ENCODE measurements at regions not wholly inside any gene's neighbourhood (a gene's known extent, or its start where the extent isn't known, plus 50 kb on each side); places are given as distances from the start of the nearest gene placed in this dataset.
"Not testable (repeated sequence)": the region's sequence is repeated elsewhere in the genome, so short reads cannot be mapped to it uniquely, and the experiment has no call there.

DNA sequence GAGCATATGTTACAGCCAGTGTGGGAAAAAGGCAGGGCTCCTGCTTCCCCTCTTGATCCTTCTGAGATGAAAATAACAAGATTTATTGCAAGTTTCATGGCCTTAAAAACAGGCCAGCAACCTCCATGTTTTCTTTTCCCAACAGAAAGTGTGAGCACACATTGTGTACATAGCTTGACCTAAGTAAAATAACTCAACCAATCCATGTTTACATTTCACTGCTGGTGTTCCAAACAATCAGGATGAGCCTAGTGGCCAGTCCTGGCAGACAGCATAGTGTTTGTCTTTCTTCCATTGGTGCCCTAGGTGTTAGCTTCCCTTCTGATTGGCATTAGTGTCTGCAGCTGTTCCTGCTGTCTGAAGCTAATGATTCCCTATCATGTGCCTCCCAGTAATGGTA, 847.7 kb downstream of the EPHA3 start:
- no peak for TF ChIP-seq OSR1 (CRISPR knock-in tag; IDR thresholded peaks at IDR 0.05)
- no peak for TF ChIP-seq ZFP30 (CRISPR knock-in tag; IDR thresholded peaks at IDR 0.05)
- TF ChIP-seq, protein P1, sequence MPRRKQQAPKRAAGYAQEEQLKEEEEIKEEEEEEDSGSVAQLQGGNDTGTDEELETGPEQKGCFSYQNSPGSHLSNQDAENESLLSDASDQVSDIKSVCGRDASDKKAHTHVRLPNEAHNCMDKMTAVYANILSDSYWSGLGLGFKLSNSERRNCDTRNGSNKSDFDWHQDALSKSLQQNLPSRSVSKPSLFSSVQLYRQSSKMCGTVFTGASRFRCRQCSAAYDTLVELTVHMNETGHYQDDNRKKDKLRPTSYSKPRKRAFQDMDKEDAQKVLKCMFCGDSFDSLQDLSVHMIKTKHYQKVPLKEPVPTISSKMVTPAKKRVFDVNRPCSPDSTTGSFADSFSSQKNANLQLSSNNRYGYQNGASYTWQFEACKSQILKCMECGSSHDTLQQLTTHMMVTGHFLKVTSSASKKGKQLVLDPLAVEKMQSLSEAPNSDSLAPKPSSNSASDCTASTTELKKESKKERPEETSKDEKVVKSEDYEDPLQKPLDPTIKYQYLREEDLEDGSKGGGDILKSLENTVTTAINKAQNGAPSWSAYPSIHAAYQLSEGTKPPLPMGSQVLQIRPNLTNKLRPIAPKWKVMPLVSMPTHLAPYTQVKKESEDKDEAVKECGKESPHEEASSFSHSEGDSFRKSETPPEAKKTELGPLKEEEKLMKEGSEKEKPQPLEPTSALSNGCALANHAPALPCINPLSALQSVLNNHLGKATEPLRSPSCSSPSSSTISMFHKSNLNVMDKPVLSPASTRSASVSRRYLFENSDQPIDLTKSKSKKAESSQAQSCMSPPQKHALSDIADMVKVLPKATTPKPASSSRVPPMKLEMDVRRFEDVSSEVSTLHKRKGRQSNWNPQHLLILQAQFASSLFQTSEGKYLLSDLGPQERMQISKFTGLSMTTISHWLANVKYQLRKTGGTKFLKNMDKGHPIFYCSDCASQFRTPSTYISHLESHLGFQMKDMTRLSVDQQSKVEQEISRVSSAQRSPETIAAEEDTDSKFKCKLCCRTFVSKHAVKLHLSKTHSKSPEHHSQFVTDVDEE (CRISPR knock-in tag; IDR thresholded peaks at IDR 0.05), result no peak
- no peak for TF ChIP-seq ZNF565 (CRISPR knock-in tag; conservative IDR thresholded peaks at IDR 0.05; ENCODE audit: low read depth)
- no peak for TF ChIP-seq ESRRG (CRISPR knock-in tag; IDR thresholded peaks at IDR 0.05)
- TF ChIP-seq ZNF8 (CRISPR knock-in tag; IDR thresholded peaks at IDR 0.05), result no peak
- no peak for TF ChIP-seq ZFP3 (CRISPR knock-in tag; IDR thresholded peaks at IDR 0.05)
- no peak for TF ChIP-seq RARB (CRISPR knock-in tag; IDR thresholded peaks at IDR 0.05)
- TF ChIP-seq, protein P2, sequence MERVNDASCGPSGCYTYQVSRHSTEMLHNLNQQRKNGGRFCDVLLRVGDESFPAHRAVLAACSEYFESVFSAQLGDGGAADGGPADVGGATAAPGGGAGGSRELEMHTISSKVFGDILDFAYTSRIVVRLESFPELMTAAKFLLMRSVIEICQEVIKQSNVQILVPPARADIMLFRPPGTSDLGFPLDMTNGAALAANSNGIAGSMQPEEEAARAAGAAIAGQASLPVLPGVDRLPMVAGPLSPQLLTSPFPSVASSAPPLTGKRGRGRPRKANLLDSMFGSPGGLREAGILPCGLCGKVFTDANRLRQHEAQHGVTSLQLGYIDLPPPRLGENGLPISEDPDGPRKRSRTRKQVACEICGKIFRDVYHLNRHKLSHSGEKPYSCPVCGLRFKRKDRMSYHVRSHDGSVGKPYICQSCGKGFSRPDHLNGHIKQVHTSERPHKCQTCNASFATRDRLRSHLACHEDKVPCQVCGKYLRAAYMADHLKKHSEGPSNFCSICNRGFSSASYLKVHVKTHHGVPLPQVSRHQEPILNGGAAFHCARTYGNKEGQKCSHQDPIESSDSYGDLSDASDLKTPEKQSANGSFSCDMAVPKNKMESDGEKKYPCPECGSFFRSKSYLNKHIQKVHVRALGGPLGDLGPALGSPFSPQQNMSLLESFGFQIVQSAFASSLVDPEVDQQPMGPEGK (CRISPR knock-in tag; IDR thresholded peaks at IDR 0.05; ENCODE audit: borderline replicate concordance), result no peak
- TF ChIP-seq, protein P3, sequence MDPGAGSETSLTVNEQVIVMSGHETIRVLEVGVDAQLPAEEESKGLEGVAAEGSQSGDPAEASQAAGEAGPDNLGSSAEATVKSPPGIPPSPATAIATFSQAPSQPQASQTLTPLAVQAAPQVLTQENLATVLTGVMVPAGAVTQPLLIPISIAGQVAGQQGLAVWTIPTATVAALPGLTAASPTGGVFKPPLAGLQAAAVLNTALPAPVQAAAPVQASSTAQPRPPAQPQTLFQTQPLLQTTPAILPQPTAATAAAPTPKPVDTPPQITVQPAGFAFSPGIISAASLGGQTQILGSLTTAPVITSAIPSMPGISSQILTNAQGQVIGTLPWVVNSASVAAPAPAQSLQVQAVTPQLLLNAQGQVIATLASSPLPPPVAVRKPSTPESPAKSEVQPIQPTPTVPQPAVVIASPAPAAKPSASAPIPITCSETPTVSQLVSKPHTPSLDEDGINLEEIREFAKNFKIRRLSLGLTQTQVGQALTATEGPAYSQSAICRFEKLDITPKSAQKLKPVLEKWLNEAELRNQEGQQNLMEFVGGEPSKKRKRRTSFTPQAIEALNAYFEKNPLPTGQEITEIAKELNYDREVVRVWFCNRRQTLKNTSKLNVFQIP (CRISPR knock-in tag; IDR thresholded peaks at IDR 0.05; ENCODE audit: borderline replicate concordance, low read depth), result no peak
- no peak for TF ChIP-seq ZNF70 (CRISPR knock-in tag; IDR thresholded peaks at IDR 0.05)
- TF ChIP-seq, protein P4, sequence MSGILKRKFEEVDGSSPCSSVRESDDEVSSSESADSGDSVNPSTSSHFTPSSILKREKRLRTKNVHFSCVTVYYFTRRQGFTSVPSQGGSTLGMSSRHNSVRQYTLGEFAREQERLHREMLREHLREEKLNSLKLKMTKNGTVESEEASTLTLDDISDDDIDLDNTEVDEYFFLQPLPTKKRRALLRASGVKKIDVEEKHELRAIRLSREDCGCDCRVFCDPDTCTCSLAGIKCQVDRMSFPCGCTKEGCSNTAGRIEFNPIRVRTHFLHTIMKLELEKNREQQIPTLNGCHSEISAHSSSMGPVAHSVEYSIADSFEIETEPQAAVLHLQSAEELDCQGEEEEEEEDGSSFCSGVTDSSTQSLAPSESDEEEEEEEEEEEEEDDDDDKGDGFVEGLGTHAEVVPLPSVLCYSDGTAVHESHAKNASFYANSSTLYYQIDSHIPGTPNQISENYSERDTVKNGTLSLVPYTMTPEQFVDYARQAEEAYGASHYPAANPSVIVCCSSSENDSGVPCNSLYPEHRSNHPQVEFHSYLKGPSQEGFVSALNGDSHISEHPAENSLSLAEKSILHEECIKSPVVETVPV (CRISPR knock-in tag; IDR thresholded peaks at IDR 0.05), result no peak
- TF ChIP-seq ARNTL (CRISPR knock-in tag; IDR thresholded peaks at IDR 0.05; ENCODE audit: borderline replicate concordance, low read depth), result no peak
- TF ChIP-seq SNAI2 (CRISPR knock-in tag; IDR thresholded peaks at IDR 0.05), result no peak
- TF ChIP-seq, protein P5, sequence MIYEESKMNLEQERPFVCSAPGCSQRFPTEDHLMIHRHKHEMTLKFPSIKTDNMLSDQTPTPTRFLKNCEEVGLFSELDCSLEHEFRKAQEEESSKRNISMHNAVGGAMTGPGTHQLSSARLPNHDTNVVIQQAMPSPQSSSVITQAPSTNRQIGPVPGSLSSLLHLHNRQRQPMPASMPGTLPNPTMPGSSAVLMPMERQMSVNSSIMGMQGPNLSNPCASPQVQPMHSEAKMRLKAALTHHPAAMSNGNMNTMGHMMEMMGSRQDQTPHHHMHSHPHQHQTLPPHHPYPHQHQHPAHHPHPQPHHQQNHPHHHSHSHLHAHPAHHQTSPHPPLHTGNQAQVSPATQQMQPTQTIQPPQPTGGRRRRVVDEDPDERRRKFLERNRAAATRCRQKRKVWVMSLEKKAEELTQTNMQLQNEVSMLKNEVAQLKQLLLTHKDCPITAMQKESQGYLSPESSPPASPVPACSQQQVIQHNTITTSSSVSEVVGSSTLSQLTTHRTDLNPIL (CRISPR knock-in tag; IDR thresholded peaks at IDR 0.05; ENCODE audit: low read depth), result no peak
- TF ChIP-seq PPARA (CRISPR knock-in tag; IDR thresholded peaks at IDR 0.05; ENCODE audit: borderline replicate concordance), result no peak
- no peak for TF ChIP-seq ISL1 (CRISPR knock-in tag; IDR thresholded peaks at IDR 0.05)
- TF ChIP-seq BACH2 (CRISPR knock-in tag; IDR thresholded peaks at IDR 0.05; ENCODE audit: borderline replicate concordance), result no peak
- no peak for TF ChIP-seq CSDC2 (CRISPR knock-in tag; IDR thresholded peaks at IDR 0.05)
- TF ChIP-seq TCF4 (CRISPR knock-in tag; IDR thresholded peaks at IDR 0.05; ENCODE audit: borderline replicate concordance), result no peak

DNA sequence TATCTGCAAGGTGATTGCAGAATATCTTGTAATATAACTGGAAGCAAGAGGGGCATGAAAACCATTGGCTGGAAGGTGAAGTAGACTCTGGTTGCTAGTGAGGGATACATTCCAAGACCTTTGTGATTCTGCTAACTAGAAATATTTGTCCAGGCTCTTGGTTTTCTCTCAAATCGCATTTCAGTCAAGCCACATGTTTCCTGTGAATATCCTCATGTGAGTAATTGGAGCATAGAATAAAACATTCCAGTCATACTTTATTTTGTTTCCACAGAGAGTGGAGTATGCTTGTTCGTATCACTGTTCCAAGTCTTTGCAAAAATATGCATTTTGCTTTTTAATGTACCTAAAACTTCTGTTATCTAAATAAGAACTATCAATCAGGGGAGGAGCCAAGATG, 850.0 kb downstream of the EPHA3 start:
- TF ChIP-seq BACH2 (CRISPR knock-in tag; IDR thresholded peaks at IDR 0.05; ENCODE audit: borderline replicate concordance) (no peak), ZNF8 (CRISPR knock-in tag; IDR thresholded peaks at IDR 0.05) (no peak), GLIS3 (CRISPR knock-in tag; IDR thresholded peaks at IDR 0.05) (no peak), OSR1 (CRISPR knock-in tag; IDR thresholded peaks at IDR 0.05) (no peak), TOX (CRISPR knock-in tag; IDR thresholded peaks at IDR 0.05; ENCODE audit: borderline replicate concordance) (no peak), ARNTL (CRISPR knock-in tag; IDR thresholded peaks at IDR 0.05; ENCODE audit: borderline replicate concordance, low read depth) (no peak)
- TF ChIP-seq, protein P4 (CRISPR knock-in tag; IDR thresholded peaks at IDR 0.05), result no peak
- TF ChIP-seq, protein P3 (CRISPR knock-in tag; IDR thresholded peaks at IDR 0.05; ENCODE audit: borderline replicate concordance, low read depth), result no peak
- TF ChIP-seq, protein P5 (CRISPR knock-in tag; IDR thresholded peaks at IDR 0.05; ENCODE audit: low read depth), result no peak
- no peak for ATAC-seq

More for the DNA sequence above, 847.7 kb downstream of the EPHA3 start:
- no peak for ATAC-seq

DNA sequence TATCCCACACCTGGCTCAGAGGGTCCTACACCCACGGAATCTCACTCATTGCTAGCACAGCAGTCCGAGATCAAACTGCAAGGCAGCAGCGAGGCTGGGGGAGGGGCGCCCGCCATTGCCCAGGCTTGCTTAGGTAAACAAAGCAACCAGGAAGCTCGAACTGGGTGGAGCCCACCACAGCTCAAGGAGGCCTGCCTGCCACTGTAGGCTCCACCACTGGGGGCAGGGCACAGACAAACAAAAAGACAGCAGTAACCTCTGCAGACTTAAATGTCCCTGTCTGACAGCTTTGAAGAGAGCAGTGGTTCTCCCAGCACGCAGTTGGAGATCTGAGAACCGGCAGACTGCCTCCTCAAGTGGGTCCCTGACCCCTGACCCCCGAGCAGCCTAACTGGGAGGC, 850.7 kb downstream of the EPHA3 start:
- not testable (repeated sequence) for ATAC-seq

All from SK-N-SH treated with all-trans-retinoic acid at 6 μM for 48 hours (cell line).